ENCODE measurements at regions not wholly inside any gene's neighbourhood (a gene's known extent, or its start where the extent isn't known, plus 50 kb on each side); places are given as distances from the start of the nearest gene placed in this dataset.

- TF ChIP-seq, protein P1, sequence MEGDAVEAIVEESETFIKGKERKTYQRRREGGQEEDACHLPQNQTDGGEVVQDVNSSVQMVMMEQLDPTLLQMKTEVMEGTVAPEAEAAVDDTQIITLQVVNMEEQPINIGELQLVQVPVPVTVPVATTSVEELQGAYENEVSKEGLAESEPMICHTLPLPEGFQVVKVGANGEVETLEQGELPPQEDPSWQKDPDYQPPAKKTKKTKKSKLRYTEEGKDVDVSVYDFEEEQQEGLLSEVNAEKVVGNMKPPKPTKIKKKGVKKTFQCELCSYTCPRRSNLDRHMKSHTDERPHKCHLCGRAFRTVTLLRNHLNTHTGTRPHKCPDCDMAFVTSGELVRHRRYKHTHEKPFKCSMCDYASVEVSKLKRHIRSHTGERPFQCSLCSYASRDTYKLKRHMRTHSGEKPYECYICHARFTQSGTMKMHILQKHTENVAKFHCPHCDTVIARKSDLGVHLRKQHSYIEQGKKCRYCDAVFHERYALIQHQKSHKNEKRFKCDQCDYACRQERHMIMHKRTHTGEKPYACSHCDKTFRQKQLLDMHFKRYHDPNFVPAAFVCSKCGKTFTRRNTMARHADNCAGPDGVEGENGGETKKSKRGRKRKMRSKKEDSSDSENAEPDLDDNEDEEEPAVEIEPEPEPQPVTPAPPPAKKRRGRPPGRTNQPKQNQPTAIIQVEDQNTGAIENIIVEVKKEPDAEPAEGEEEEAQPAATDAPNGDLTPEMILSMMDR (IDR thresholded peaks at IDR 0.05): no peak
- no peak for TF ChIP-seq POLR2A (IDR thresholded peaks at IDR 0.05)
- TF ChIP-seq EP300 (IDR thresholded peaks at IDR 0.05; ENCODE audit: low read depth): no peak
Observed at GRCh38 chr18:22320155-22320554, 97.6 kb downstream of the CTAGE1 start.

Data from transverse colon (tissue), 3 donors.